NOMO-1 (cell line): ENCODE measurements at regions not wholly inside any gene's neighbourhood (a gene's known extent, or its start where the extent isn't known, plus 50 kb on each side); places are given as distances from the start of the nearest gene placed in this dataset.

Source experiments
- DNase-seq, 2 experiments: peaks; one replicate each; lab custom pipeline; 2025; ENCODE audit not compliant: unreplicated experiment in 2 of 2; lab: John Stamatoyannopoulos, UW

DNA sequence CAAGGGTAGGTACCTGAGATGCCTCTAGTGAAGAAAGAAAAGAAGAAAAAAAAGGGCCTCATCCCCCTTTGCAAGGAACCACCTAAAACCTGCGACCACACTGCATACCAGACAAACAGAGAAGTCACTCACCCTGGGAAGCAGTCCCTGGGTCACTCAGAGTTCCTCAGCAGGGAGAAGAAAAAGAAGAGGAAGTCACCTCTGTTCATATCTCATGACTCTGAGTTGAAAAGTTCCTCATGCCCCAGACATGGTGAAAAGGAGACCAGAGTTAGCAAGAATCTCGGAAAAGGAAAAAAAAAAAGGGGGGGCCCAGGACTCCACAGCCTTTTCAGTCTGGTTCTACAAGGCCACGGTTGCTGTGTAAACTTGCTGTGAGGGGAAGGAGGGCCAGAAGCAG lies 478.4 kb upstream of the NRXN1 start:
- peak in 1 of 2 experiments; percentile 57 for DNase-seq

DNA sequence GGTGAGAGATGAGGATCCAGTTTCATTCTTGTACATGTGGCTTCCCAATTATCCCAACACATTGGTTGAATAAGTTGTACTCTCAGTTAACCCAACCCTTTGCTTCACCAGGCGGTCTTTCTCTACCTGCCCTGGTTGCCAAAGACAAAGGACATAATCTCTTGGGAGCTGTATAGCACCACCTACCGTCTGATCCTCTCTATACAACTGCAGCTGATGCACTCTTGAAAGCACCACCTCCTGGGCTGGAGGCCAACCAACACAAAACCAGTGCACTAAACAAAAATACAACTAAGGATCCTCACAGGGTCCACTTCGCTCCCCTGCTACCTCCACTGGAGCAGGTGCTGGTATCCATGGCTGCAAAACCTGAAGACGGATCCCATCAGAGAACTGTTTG lies 473.6 kb upstream of the NRXN1 start:
- no peak for DNase-seq

DNA sequence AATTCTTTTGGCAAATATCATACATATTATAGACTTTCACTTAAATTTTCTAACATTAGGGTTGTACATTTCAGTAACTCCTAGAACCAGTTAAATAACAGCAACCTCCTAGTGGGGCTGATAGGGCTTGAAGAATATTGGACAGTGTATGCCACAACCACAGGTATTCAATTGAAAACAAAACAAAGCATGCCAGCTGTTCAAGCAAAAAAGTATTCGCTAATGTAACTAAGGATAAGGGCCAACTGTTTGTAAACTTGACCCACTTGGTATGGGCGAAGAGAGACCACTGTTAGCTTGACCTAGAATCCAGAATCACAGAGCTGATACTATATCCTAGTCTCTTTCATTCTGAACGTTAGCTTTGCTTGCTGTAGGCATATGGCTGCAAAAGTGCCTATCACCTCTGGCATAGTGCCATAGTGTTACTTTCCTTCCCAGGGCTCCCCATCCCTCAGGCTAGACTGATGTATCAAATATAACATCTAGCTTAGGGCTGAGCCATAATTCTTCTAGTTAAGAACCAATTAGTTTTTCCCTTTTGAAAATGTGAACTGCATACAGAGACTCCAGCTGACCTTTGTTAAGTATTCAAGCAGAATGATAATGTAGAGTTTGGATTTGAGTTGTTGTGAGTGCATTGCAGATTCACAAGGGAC lies 458.8 kb upstream of the NRXN1 start:
- DNase-seq, result no peak

DNA sequence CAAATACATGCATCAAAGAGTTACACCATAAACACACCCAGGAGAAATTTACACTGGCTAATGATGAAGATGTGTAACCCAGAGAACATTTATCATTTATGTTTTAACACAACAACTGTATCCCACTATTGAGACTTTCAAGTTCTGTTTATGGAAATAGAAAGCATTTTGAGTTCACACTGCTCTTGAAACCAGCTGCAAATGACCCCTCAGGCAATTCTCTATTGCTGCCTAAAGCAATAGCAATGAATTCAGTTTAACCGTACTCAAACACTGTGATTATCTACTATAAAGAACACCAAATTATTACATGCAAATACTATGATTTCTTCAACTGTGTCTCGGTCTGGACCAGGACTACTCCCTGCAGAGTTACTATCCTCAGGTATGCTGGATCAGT lies 452.7 kb upstream of the NRXN1 start:
- no peak for DNase-seq

DNA sequence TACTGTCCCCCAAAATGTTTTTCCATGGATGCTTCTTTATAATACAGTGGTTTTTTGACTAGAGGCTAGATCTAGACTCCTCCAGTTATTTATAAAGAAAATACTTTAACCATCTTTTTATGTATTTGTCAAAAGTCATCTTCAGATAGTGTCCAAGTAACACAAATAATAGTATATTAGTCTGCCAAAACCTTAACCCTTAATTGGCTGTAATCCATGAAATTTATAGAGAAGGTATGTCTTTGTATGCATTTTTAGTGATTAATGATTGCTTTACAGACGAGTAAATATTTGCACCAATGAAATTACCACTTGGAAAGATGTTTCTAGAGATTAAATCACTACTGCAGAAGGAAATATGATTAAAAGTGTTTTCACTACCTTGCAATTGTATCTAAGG lies 451.8 kb upstream of the NRXN1 start:
- no peak for DNase-seq

DNA sequence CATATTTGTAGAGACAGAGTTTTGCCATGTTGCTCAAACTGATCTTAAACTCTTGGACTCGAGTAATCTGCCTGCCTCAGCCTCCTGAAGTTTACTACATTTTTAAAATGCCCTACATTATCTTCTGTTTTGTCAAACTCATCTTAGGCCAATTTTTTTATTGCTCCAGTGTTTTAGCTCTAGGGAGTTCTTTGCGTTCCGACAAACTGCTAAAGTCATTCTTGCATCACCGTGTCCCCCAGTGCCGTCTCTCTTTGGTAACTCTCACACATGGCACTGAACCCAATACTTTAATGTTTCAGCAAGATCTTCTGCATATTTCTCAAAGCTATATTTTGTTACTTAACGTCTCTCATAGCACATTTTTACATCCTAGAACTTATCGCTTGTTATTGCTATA lies 440.9 kb upstream of the NRXN1 start:
- DNase-seq, result no peak

DNA sequence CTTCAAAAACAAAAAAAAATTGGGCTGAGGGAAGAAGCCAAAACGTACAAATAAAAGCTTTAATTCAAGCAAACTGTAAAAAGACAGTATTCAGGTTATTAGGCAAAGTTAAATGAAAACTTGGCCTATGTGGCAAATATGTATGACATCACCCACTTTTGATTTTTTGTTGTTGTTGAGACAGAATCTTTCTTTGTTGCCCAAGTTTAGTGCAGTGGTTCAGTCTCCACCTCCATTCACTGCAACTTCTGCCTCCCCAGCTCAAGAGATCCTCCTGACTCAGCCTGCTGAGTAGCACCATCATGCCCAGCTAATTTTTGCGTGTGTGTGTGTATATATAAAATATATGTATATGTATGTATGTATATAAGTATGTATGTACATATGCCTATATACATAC lies 440.4 kb upstream of the NRXN1 start:
- no peak for DNase-seq

DNA sequence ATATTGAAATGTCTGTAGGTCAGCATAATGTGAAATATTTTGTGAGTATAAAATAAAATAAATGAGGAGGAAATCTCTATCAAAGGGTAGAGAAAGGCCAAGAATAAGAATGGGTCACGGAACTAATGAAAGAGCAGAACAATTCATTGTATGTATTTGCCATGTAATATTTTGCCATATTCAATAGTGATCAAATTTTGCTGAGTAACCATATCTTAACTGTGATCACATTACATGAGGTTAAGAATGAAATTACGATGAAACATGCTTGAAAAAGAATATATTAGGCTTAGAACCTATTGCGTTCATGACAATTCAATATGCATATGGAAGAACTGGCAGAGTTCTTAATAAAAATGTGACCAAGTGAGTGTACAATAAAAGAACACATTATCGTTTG lies 437.2 kb upstream of the NRXN1 start:
- no peak for DNase-seq

DNA sequence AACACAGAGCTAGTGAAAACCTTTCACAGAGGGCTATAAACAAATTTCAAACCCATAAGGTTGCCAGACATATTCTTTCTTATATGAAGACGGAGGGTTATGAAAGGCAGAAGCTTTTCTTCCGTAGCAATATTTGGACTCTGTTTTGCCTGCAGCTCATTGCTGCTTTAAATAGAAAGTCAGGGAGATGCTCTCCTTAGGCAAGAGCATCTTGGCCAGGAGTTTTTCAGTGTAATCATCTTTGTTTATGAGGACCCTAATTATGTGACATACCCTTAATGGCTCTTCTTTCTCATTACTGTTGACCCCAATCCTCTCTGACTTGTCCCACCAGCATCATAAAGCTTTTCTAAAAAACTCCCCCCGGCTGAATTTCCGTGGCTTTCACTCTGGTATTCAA lies 433.4 kb upstream of the NRXN1 start:
- no peak for DNase-seq

DNA sequence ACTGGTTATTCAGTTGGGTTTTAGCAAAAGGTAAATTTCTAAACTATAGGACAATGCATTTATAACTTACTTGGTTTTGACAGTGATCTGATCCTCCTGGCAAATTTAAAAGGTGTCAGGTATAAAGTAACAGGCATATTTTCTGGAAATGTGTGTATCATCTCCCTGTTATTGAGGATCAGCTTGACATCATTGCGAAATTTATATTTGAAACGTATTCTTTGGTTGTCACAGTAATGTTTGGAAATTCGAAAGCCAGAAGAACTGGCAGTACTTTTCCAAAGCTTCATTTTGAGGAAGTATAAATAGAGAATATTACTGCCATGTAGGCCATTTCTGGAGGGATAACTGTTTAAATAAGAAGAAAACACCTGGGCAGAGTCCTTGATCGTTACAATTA lies 422.2 kb upstream of the NRXN1 start:
- DNase-seq, result no peak

DNA sequence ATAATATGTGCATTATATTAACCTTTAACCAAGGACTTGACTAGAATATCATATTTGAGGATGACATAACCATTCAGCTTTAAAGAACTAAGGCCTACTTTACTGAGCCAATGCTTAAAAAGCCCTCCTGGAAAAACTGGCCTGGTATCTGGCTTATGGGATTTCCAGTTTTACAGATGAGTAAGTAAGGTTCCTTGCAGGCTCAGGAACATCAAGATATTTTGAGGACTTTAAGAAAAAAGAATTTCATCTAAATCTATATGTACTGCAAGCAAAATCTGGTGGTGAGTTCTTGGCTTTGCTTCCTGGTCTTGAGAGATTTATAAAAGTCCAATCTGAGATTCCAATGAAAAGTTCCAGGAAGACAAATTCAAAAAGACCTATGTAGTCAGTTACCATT lies 417.0 kb upstream of the NRXN1 start:
- DNase-seq, result no peak

DNA sequence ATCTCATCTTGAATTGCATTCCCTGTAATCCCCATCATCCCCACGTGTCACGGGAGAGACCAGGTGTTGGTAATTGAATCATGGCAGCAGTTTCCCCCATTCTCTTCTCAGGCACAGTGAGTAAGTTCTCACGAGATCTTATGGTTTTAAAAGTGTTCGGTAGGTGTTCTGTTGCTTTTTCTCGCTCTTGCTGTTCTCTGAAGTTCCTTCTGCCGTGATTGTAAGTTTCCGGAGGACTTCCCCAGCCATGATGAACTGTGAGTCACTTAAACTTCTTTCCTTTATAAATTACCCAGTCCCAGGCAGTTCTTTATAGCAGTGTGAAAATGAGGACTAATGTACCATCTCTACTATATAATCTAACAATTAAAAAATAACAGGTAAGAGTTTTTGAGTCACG lies 409.9 kb upstream of the NRXN1 start:
- DNase-seq, result no peak

DNA sequence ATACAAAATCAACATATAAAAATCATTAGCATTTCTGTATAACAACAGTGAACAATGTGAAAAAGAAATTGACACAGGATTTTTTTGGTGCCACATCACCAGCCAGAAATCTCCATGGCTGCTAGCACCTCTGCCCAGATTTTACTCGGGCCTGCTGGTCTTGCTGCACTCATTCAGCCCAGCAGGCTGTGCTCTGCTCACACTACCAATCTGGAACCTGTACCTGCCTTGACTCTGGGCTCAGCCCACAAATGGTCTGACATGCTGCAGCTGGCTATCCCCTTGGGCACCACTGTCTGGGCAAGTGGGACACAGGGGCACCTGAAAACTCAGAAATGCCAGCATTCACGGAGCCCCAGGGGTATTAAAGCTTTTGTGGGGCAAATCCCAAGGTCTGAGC lies 392.5 kb upstream of the NRXN1 start:
- no peak for DNase-seq

DNA sequence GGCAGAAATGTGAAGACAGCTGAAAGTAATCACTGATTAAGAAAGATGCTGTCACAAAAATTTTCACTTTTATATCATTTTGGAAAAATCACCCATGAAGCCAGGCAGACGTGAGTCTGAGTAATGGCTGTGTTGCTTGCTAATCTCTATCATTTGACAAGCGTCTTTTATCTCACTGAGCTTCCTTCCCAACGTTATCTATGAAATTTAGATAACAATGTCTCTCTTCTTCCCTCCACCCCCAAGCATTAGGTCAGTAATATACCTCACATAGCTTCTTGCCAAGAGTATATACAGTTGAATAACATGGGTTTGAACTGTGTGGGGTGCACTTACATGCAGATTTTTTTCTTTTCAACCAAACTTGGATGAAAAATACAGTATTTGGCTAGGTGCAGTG lies 388.6 kb upstream of the NRXN1 start:
- DNase-seq, result no peak

DNA sequence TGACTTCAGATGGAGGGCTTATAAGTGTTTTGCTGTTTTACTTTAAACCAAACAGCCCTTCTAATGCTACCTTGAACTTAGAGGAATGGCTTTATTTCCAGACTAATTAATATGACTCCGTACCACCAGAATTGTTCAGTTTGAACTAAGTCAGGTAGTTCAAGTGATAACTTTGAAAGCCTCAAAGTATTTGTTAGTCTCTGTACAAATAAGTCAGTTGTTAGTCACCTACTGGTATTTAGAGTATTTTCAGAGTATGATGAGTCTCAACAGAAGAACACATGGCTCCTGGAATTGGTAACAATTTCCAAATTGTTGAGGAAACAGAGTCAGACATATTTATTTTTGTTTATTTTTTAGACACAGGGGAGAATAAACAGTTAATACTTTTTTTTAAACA lies 381.8 kb upstream of the NRXN1 start:
- DNase-seq, result no peak

DNA sequence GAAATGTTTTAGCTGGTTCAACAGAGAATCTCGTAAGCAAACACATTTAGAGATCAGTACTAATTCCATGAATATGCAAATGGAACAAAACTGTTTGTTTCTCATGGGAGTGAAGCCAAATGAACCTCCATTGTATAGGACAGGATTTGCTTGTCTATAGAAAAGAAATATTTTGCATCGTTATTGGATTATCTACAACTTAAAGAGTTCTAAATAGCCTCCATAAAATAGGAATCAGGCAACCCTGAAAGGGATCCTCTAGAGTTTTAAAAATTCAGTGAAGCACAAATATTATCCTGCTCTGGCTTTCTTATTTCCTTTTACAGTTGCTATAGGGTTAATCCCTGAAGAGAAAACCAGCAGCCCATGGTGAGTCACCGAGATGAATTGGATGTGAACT lies 378.4 kb upstream of the NRXN1 start:
- DNase-seq, result no peak

DNA sequence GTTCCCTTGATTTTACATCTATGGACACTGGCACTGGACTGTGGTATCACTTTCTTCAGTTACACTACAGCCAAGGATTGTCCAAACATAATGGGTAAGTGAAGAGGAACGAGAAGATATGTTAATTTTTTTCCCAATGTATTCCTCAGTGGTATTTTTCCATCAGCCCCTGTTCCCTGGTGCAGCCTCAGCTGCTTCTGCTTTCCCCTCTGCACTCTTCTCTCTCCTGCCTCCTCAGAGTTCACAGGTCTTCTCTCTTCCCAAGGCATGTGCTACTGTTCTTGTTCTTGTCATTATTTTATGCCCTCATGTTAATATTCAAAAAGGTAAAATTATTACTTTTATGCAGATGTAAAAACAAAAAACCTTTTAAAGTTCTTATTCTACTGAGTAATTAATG lies 378.0 kb upstream of the NRXN1 start:
- no peak for DNase-seq

DNA sequence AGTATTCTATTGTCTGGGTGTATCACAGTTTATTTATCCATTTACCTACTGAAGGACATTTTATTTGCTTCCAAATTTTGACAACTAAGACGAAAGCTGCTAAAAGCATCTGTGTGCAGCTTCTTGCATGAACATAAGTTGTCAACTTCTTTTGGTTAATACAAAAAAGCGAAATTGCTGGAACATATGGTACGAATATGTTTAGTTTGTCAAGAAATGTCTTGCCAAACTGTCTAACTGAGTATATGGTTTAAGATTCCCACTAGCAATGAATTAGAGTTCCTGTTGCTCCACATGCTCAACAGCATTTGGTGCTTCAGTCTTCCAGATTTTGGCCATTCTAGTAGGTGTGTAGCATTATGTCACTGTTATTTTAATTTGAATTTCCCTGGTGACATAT lies 372.3 kb upstream of the NRXN1 start:
- DNase-seq, result no peak

DNA sequence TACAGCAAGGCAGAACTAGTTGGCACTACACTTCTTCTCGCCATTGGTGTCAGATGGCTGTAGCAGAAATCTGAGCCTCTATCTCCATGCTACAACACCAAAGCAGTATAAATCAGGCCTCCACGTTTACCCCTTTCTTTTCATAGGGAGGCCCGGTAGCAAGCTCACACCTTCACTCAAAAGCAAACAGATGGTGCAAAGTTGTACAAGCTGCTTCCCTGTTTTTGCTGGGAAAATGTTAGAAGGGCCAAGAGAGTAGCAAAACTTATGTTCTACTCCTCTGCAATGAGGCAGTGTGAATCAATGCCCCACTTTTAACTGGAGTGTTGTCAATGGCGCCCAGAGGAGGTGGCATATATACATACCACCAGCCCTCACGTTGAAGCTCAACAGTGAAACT lies 369.6 kb upstream of the NRXN1 start:
- DNase-seq, result no peak

DNA sequence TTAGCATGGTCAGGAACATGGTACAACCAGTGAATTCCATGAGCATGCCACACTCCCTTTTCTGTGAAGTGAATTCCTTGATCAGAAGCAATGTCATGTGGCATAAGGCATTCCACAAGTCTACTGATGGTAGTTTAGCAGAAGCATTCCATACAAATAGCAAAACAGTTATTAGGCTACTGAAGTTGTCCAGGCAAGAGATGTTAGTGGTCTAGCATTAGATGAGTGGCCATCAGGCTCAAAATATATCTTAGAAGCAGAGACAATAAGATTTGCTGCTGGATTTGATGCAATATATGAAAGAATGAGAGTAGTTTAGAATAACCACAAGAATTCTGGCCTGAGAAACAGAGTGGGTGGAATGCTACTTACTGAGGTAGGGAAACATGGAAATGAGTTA lies 355.3 kb upstream of the NRXN1 start:
- DNase-seq, result no peak

DNA sequence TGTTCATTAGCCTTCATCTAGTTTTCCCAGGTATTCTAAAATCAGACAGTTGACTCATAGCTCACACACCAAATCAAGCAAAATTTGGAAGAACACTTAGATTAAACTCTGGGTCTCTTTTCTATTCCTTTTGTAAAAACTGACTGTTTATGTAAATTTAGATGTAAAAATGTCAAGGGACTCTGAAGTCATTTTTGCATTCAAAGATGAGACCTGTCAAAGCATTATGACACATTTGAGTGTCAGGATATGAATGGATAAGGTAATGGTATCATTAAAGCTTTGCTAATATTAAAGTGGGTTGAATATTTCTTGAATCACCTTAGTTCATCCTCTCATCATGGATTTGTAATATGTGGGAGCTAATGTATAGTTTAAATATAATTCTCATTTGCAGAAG lies 348.1 kb upstream of the NRXN1 start:
- DNase-seq, result no peak

DNA sequence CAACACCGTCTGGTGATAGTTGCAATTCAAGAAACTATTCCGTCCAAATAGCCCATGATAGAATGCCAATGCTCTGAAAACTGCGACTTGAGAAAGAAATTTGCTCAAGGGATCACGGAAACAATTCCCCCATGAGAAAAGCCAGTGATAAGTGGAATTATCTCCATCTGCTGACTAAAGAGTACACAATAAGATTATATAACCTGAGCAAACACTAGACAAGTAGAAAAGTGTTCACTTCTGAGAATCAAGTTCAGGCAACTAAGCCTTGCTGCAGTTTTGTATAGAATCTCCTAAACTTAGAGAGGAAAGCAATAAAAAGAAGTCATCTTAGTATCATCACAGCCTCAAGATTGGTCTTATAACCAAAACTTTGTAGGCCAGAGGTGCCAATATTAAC lies 336.3 kb upstream of the NRXN1 start:
- no peak for DNase-seq

DNA sequence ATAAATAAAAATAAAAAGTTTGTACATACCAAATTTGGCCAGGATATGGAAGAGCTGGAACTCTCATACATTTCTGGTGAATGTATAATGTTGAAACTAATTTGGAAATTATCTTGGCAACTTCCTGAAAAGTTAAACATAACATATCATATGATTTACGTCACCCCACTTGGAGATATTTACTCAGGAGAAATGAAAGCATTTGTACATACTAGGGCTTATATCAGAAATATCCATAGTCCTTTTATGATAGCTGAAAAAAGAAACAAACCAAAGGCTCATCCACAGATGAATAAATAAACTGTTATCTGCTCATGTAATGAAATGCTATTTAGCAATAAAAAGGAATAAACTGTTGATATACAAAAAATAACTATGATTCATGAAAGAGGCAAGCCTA lies 318.2 kb upstream of the NRXN1 start:
- DNase-seq, result no peak

DNA sequence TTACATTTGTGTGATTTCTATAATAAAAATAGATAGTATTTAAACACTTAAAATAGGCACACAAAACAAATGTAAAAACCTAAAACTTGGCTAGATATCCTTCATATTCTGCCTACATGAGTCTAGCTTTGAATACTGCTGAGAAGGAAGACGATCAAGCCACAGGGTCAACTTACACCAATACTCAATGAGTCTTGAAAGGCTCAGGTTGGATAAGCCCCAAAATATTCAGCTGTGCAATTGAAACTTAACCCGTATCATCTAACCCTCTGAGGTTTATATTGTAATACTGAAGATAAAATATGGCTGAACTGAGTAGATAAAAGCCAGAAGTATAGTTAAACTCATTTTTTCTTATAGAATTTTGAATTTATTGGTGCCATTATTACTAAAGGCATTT lies 313.0 kb upstream of the NRXN1 start:
- DNase-seq, result no peak
